GM21447 (cell line): ENCODE measurements at regions not wholly inside any gene's neighbourhood (a gene's known extent, or its start where the extent isn't known, plus 50 kb on each side); places are given as distances from the start of the nearest gene placed in this dataset.

Experiments used
- ATAC-seq: cut with Tn5 transposase; IDR thresholded peaks from one replicate; pipeline ENCODE4 v1.9.1; 2021; ENCODE audit not compliant: unreplicated experiment

GRCh38 chr2:217220228-217221013 is 360.6 kb upstream of the TNP1 start:
- no peak for ATAC-seq

GRCh38 chr2:217219164-217219520 is 359.3 kb upstream of the TNP1 start:
- no peak for ATAC-seq

- peak; percentile 64 for ATAC-seq
Measured at GRCh38 chr2:217218269-217219163, 358.7 kb upstream of the TNP1 start.

- no peak for ATAC-seq
Measured at GRCh38 chr2:217216982-217217381, 357.1 kb upstream of the TNP1 start.

- ATAC-seq: no peak
Measured at GRCh38 chr2:217216316-217216715, 356.5 kb upstream of the TNP1 start.

GRCh38 chr2:217215877-217216276 is 356.0 kb upstream of the TNP1 start:
- ATAC-seq: no peak

- ATAC-seq: no peak
Measured at GRCh38 chr2:217208867-217209266, 349.0 kb upstream of the TNP1 start.

- ATAC-seq: no peak
Measured at GRCh38 chr2:217207699-217208010, 347.8 kb upstream of the TNP1 start.

- no peak for ATAC-seq
Measured at GRCh38 chr2:217206907-217207698, 347.2 kb upstream of the TNP1 start.

GRCh38 chr2:217206016-217206725 is 346.3 kb upstream of the TNP1 start:
- ATAC-seq: no peak

- ATAC-seq: no peak
Measured at GRCh38 chr2:217204358-217204757, 344.5 kb upstream of the TNP1 start.

GRCh38 chr2:217203086-217203485 is 343.2 kb upstream of the TNP1 start:
- ATAC-seq: no peak

- no peak for ATAC-seq
Measured at GRCh38 chr2:217199255-217199630, 339.4 kb upstream of the TNP1 start.

- no peak for ATAC-seq
Measured at GRCh38 chr2:217195658-217196446, 336.0 kb upstream of the TNP1 start.

- ATAC-seq: no peak
Measured at GRCh38 chr2:217195016-217195415, 335.2 kb upstream of the TNP1 start.

GRCh38 chr2:217193431-217194340 is 333.8 kb upstream of the TNP1 start:
- ATAC-seq: no peak

GRCh38 chr2:217192366-217192765 is 332.5 kb upstream of the TNP1 start:
- no peak for ATAC-seq

- ATAC-seq: no peak
Measured at GRCh38 chr2:217189747-217190146, 329.9 kb upstream of the TNP1 start.

- no peak for ATAC-seq
Measured at GRCh38 chr2:217189131-217189530, 329.3 kb upstream of the TNP1 start.
